GM12874 (cell line): ENCODE measurements at regions not wholly inside any gene's neighbourhood (a gene's known extent, or its start where the extent isn't known, plus 50 kb on each side); places are given as distances from the start of the nearest gene placed in this dataset.

Source experiments
- CTCF ChIP-seq: IDR thresholded peaks from 2 replicates; pipeline ENCODE4 v1.5.1; 2011; ENCODE audit warnings: low read depth, mild to moderate bottlenecking, control low read depth, low read length, moderate library complexity; ENCODE audit not compliant: insufficient read depth

GRCh38 chr18:39348757-39349156, 1783.2 kb upstream of the CELF4 start:
- TF ChIP-seq CTCF = no peak

- TF ChIP-seq CTCF = no peak
Measured at GRCh38 chr18:39347701-39348100, 1782.1 kb upstream of the CELF4 start.

GRCh38 chr18:39346916-39347315, 1781.3 kb upstream of the CELF4 start:
- TF ChIP-seq CTCF = no peak

- no peak for TF ChIP-seq CTCF
Measured at GRCh38 chr18:39345321-39345720, 1779.7 kb upstream of the CELF4 start.

- no peak for TF ChIP-seq CTCF
Measured at GRCh38 chr18:39344487-39344886, 1778.9 kb upstream of the CELF4 start.

GRCh38 chr18:39341129-39341528, 1775.5 kb upstream of the CELF4 start:
- TF ChIP-seq CTCF = no peak

GRCh38 chr18:39340418-39340817, 1774.8 kb upstream of the CELF4 start:
- TF ChIP-seq CTCF = no peak

- TF ChIP-seq CTCF = no peak
Measured at GRCh38 chr18:39329496-39330275, 1764.1 kb upstream of the CELF4 start.
